ENCODE measurements at regions not wholly inside any gene's neighbourhood (a gene's known extent, or its start where the extent isn't known, plus 50 kb on each side); places are given as distances from the start of the nearest gene placed in this dataset.

DNA sequence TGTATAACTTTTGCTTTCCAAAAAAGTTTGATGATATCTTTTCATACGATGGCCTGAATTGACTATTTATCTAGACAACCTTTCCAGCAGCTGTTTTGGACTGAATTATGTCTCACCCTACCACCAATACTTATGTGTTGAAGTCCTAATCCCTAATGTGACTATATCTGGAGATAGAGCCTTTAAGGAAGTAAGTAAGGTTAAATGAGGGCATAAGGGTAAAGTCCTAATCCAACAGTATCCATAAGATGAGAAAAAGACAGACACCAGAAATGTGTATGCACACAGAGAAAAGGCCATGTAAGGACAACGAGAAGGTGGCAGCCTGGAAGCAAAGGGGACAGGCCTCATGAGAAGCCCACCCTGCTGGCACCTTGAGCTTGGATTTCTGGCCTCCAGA, 86.6 kb upstream of the PPARGC1A start (continued):
- no peak for TF ChIP-seq TEAD1 (CRISPR knock-in tag; IDR thresholded peaks at IDR 0.05)
- TF ChIP-seq, protein P1, sequence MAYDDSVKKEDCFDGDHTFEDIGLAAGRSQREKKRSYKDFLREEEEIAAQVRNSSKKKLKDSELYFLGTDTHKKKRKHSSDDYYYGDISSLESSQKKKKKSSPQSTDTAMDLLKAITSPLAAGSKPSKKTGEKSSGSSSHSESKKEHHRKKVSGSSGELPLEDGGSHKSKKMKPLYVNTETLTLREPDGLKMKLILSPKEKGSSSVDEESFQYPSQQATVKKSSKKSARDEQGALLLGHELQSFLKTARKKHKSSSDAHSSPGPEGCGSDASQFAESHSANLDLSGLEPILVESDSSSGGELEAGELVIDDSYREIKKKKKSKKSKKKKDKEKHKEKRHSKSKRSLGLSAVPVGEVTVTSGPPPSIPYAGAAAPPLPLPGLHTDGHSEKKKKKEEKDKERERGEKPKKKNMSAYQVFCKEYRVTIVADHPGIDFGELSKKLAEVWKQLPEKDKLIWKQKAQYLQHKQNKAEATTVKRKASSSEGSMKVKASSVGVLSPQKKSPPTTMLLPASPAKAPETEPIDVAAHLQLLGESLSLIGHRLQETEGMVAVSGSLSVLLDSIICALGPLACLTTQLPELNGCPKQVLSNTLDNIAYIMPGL (CRISPR knock-in tag; IDR thresholded peaks at IDR 0.05), result no peak
- no peak for TF ChIP-seq TP53 (CRISPR knock-in tag; IDR thresholded peaks at IDR 0.05)

DNA sequence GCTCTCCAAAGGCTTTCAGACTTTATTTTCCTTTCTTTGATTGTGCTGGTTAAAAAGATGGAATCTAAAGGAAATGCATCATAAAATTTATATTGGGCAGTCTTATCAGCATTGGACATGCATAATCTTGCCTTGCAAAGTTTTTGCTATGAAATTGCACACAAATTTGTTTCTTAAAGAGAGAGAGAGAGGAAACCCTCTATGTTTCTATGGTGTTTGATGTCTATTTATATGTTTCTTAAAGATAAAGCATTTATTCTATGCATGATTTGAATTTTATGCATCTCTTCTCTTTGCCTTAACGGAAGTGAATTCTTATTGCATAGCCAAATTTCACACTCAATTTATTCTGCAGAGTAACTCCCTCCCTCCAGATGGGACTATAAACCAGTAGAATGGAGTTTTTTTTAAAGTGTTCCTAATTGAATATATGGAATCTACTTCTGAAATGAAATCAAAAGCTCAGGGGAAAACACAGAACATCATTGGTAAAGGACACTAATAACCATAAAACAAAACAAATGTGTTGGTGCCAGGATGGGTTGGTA, 83.5 kb upstream of the PPARGC1A start:
- Mint-ChIP-seq H3K27me3 (ENCODE audit: low read depth) (peaks cover 24% of the 10 kb centered on the region), H3K4me3 (no peak overlapping the region), H3K9me3 (no peaks in the 10 kb centered on the region), H3K27ac (no peak overlapping the region), H3K4me1 (peaks cover 38% of the 10 kb centered on the region), H3K36me3 (no peaks in the 10 kb centered on the region)
- TF ChIP-seq, protein P1 (CRISPR knock-in tag; IDR thresholded peaks at IDR 0.05), result no peak
- TF ChIP-seq ESRRA (CRISPR knock-in tag; IDR thresholded peaks at IDR 0.05; ENCODE audit: borderline replicate concordance) (no peak), NR3C1 (CRISPR knock-in tag; conservative IDR thresholded peaks at IDR 0.05; ENCODE audit: low read depth) (no peak), JUN (CRISPR knock-in tag; IDR thresholded peaks at IDR 0.05) (no peak), ATF1 (CRISPR knock-in tag; IDR thresholded peaks at IDR 0.05) (no peak)
- TF ChIP-seq, protein P2, sequence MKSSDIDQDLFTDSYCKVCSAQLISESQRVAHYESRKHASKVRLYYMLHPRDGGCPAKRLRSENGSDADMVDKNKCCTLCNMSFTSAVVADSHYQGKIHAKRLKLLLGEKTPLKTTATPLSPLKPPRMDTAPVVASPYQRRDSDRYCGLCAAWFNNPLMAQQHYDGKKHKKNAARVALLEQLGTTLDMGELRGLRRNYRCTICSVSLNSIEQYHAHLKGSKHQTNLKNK (CRISPR knock-in tag; IDR thresholded peaks at IDR 0.05), result no peak
- TF ChIP-seq, protein P3, sequence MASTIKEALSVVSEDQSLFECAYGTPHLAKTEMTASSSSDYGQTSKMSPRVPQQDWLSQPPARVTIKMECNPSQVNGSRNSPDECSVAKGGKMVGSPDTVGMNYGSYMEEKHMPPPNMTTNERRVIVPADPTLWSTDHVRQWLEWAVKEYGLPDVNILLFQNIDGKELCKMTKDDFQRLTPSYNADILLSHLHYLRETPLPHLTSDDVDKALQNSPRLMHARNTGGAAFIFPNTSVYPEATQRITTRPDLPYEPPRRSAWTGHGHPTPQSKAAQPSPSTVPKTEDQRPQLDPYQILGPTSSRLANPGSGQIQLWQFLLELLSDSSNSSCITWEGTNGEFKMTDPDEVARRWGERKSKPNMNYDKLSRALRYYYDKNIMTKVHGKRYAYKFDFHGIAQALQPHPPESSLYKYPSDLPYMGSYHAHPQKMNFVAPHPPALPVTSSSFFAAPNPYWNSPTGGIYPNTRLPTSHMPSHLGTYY (CRISPR knock-in tag; IDR thresholded peaks at IDR 0.05), result no peak
- TF ChIP-seq, protein P4, sequence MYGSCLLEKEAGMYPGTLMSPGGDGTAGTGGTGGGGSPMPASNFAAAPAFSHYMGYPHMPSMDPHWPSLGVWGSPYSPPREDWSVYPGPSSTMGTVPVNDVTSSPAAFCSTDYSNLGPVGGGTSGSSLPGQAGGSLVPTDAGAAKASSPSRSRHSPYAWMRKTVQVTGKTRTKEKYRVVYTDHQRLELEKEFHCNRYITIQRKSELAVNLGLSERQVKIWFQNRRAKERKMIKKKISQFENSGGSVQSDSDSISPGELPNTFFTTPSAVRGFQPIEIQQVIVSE (CRISPR knock-in tag; IDR thresholded peaks at IDR 0.05; ENCODE audit: borderline replicate concordance), result no peak
- POLR2A ChIA-PET, result no interaction called here
- CTCF ChIA-PET, result no interaction called here
- DNase-seq (ENCODE audit: low spot score) (no peak), ATAC-seq (no peak)

DNA sequence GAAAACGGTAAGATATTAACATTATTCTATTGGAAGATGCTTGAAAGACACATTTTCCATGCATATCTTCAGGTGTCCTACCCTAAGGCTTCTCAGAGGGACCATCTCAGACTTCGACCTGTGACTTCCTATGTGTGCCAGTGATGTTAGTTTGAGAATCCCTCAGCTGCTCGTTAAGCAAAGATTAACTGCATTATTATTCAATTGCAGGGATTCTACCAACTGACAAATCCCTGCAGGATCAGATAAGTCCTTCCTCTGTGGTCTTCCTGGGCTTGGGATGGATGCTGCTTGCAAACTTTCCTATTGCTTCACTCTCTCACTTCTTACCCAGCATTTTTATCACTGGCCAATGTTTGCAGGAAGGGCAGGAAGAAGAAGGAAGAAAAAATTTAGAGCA, 83.0 kb upstream of the PPARGC1A start:
- CTCF ChIA-PET, result no interaction called here
- POLR2A ChIA-PET, result no interaction called here
- Mint-ChIP-seq H3K4me1 (peaks cover 32% of the 10 kb centered on the region), H3K4me3 (no peak overlapping the region), H3K9me3 (no peaks in the 10 kb centered on the region), H3K27me3 (ENCODE audit: low read depth) (peaks cover 18% of the 10 kb centered on the region), H3K36me3 (no peaks in the 10 kb centered on the region), H3K27ac (no peak overlapping the region; the same call in 1 of the 2 replicates)
- DNase-seq (ENCODE audit: low spot score), result no peak
- ATAC-seq, result peak; percentile 65
- no peak for TF ChIP-seq ETV6 (CRISPR knock-in tag; IDR thresholded peaks at IDR 0.05)
- TF ChIP-seq OVOL2 (CRISPR knock-in tag; IDR thresholded peaks at IDR 0.05; ENCODE audit: borderline replicate concordance), result no peak
- no peak for TF ChIP-seq ELF4 (CRISPR knock-in tag; IDR thresholded peaks at IDR 0.05; ENCODE audit: low read depth)
- TF ChIP-seq, protein P5, sequence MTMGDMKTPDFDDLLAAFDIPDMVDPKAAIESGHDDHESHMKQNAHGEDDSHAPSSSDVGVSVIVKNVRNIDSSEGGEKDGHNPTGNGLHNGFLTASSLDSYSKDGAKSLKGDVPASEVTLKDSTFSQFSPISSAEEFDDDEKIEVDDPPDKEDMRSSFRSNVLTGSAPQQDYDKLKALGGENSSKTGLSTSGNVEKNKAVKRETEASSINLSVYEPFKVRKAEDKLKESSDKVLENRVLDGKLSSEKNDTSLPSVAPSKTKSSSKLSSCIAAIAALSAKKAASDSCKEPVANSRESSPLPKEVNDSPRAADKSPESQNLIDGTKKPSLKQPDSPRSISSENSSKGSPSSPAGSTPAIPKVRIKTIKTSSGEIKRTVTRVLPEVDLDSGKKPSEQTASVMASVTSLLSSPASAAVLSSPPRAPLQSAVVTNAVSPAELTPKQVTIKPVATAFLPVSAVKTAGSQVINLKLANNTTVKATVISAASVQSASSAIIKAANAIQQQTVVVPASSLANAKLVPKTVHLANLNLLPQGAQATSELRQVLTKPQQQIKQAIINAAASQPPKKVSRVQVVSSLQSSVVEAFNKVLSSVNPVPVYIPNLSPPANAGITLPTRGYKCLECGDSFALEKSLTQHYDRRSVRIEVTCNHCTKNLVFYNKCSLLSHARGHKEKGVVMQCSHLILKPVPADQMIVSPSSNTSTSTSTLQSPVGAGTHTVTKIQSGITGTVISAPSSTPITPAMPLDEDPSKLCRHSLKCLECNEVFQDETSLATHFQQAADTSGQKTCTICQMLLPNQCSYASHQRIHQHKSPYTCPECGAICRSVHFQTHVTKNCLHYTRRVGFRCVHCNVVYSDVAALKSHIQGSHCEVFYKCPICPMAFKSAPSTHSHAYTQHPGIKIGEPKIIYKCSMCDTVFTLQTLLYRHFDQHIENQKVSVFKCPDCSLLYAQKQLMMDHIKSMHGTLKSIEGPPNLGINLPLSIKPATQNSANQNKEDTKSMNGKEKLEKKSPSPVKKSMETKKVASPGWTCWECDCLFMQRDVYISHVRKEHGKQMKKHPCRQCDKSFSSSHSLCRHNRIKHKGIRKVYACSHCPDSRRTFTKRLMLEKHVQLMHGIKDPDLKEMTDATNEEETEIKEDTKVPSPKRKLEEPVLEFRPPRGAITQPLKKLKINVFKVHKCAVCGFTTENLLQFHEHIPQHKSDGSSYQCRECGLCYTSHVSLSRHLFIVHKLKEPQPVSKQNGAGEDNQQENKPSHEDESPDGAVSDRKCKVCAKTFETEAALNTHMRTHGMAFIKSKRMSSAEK (CRISPR knock-in tag; IDR thresholded peaks at IDR 0.05; ENCODE audit: borderline replicate concordance), result no peak
